ENCODE measurements at regions not wholly inside any gene's neighbourhood (a gene's known extent, or its start where the extent isn't known, plus 50 kb on each side); places are given as distances from the start of the nearest gene placed in this dataset.

DNA sequence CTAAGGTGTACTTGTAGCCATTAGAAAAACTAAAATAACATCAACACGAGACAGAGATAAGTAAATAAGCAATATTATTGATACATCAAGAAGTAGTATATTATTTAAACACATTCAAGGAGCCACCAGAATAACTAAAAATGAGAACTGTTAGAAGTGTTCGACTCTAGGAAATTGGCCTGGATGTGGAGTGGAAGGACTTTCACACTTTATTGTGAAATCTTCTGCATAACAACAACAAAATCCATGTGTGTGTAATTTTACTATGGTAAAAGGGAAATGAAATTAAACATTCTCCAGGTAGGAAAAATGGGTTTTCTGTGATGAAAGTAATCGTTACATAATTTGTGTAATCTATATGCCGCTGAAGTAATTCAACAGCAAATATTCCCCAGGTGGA, 96.3 kb upstream of the RNF152 start:
- Histone ChIP-seq H3K4me1 (ENCODE audit: control insufficient read depth, insufficient read depth, low read length) (peaks cover 1% of the 10 kb centered on the region), H3K9me3 (ENCODE audit: control insufficient read depth, low read length) (no peaks in the 10 kb centered on the region), H3K4me3 (ENCODE audit: low read length) (no peak overlapping the region), H3K27ac (ENCODE audit: low read length) (no peak overlapping the region), H3K27me3 (ENCODE audit: control insufficient read depth, insufficient read depth) (no peaks in the 10 kb centered on the region)
- DNase-seq (no peak), ATAC-seq (no peak)
- WGBS = 84% methylated on average over 4 of the region's 4 CpGs
- intact Hi-C loops (cut with DNase I) = no loop called here

DNA sequence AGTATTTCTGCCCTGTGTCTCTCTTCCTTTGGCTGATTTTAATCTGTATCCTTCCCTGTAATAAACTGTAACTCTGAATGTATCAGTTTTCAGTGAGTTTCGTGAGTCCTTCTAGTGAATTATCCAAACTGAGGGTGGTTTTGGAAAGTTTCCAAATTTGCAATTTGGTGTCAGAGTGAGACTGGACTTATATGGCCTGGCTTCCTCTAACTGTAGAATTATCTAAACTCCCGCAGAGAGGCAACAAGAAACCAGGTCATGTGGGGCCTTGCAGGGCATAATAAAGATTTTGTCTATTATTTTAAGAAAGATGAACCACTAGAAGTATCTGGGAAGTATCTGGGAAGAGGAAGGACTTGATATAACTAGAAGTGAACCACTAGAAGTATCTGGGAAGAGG, 95.3 kb upstream of the RNF152 start:
- DNase-seq (no peak), ATAC-seq (no peak)
- no peaks in the 10 kb centered on the region for H3K4me1 ChIP-seq (ENCODE audit: control insufficient read depth, insufficient read depth, low read length)
- intact Hi-C loops (cut with DNase I) = no loop called here
- 46% methylated on average over 2 of the region's 2 CpGs for WGBS
- no peak overlapping the region for H3K27ac ChIP-seq (ENCODE audit: low read length)
- no peak overlapping the region for H3K4me3 ChIP-seq (ENCODE audit: low read length)
- no peaks in the 10 kb centered on the region for H3K27me3 ChIP-seq (ENCODE audit: control insufficient read depth, insufficient read depth)
- H3K9me3 ChIP-seq (ENCODE audit: control insufficient read depth, low read length) = no peaks in the 10 kb centered on the region

DNA sequence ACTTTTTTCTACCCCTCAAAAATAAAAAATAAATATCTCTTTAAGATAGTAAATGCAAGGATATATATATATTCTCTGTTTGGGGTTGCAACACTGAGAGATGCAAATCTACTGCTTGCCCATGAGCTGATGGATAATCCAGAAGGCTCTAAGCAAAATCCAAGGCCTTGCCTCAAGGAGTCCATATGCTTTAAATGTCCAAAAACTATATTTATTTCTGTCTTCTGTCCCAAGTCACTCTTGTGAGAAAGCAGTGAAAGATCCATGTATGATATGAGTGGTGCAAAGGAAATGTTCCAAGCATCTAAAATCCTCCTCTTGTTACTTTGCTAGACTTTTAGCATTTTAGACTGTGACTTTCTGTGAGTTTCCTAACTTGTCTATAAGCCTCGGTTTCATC, 92.9 kb upstream of the RNF152 start:
- 82% methylated on average over 1 of the region's 1 CpG for WGBS
- Histone ChIP-seq H3K4me3 (ENCODE audit: low read length) (no peak overlapping the region), H3K27ac (ENCODE audit: low read length) (no peak overlapping the region), H3K27me3 (ENCODE audit: control insufficient read depth, insufficient read depth) (no peaks in the 10 kb centered on the region), H3K9me3 (ENCODE audit: control insufficient read depth, low read length) (no peaks in the 10 kb centered on the region), H3K4me1 (ENCODE audit: control insufficient read depth, insufficient read depth, low read length) (no peaks in the 10 kb centered on the region)
- DNase-seq (no peak), ATAC-seq (no peak)
- intact Hi-C loops (cut with DNase I) = no loop called here

DNA sequence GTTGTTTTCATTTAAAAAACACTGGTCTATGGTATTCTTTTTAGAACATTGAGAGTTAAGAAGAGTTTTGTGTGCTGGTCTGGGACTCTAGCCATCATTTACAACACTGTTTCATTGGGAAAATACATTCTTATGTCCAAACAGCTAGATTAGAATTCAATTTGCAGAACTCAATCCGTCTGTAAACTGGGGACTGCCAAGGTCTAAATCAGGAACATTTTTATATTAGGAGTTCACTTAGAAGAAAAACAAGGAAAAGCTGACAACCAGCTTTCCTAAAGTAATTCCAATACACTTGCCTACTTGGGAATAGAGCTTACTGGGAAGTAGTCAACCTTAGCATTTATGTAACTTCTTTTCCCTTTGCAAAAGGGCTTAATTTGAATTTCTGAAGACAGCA, 91.5 kb upstream of the RNF152 start:
- no peak overlapping the region for H3K27ac ChIP-seq (ENCODE audit: low read length)
- no peak for DNase-seq
- intact Hi-C loops (cut with DNase I) = no loop called here

DNA sequence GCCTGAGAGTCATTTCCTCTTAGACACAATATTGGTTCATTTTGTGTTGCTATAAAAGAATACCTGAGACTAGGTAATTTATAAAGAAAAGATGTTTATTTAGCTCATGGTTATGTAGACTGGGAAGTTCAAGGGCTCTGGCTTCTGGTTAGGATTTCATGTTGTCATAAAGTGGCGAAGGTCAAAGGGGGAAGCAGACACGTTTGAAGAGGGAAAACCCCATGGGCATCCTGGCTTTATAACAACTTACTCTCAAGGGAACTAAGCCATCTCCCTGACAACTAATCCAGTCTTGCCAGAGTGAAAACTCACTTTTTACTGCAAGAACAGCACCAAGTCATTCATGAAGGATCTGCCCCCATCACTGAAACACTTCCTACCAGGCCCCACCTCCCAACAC, 89.7 kb upstream of the RNF152 start:
- H3K27me3 ChIP-seq (ENCODE audit: control insufficient read depth, insufficient read depth) = no peaks in the 10 kb centered on the region
- no peaks in the 10 kb centered on the region for H3K9me3 ChIP-seq (ENCODE audit: control insufficient read depth, low read length)
- intact Hi-C loops (cut with DNase I) = no loop called here
- H3K4me1 ChIP-seq (ENCODE audit: control insufficient read depth, insufficient read depth, low read length) = no peaks in the 10 kb centered on the region
- 44% methylated on average over 2 of the region's 2 CpGs for WGBS
- ATAC-seq (no peak), DNase-seq (no peak)
- H3K27ac ChIP-seq (ENCODE audit: low read length) = no peak overlapping the region
- no peak overlapping the region for H3K4me3 ChIP-seq (ENCODE audit: low read length)

More for the DNA sequence above, 91.5 kb upstream of the RNF152 start:
- WGBS = 59% methylated on average over 1 of the region's 1 CpG
- peak in 1 of 2 donors; percentile 74 for ATAC-seq
- H3K9me3 ChIP-seq (ENCODE audit: control insufficient read depth, low read length) = no peaks in the 10 kb centered on the region
- H3K4me1 ChIP-seq (ENCODE audit: control insufficient read depth, insufficient read depth, low read length) = no peaks in the 10 kb centered on the region
- no peaks in the 10 kb centered on the region for H3K27me3 ChIP-seq (ENCODE audit: control insufficient read depth, insufficient read depth)
- H3K4me3 ChIP-seq (ENCODE audit: low read length) = no peak overlapping the region

DNA sequence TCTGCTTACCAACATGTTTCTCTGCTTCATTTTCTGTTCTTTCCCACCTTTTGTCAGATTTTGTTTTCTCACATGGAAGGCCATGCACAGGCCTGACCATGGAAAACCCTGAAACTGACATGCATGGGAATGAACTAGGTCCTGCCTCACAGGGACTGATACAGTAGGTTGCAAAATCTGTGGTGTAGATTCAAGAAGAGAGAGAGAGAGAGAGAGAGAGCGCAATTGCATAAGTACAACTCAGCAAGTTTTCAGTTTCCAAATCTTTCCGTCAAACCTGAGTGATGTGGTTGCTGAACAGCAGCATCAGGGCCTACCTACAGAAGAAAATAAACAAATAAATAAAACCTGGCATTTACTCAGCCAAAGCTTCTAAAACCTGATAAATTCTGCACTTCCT, 87.5 kb upstream of the RNF152 start:
- DNase-seq (no peak), ATAC-seq (peak; percentile 53 to 74)
- Histone ChIP-seq H3K4me1 (ENCODE audit: control insufficient read depth, insufficient read depth, low read length) (no peaks in the 10 kb centered on the region), H3K27ac (ENCODE audit: low read length) (no peak overlapping the region), H3K4me3 (ENCODE audit: low read length) (no peak overlapping the region), H3K9me3 (ENCODE audit: control insufficient read depth, low read length) (no peaks in the 10 kb centered on the region), H3K27me3 (ENCODE audit: control insufficient read depth, insufficient read depth) (no peaks in the 10 kb centered on the region)
- WGBS = 73% methylated on average over 2 of the region's 2 CpGs
- intact Hi-C loops (cut with DNase I) = no loop called here

DNA sequence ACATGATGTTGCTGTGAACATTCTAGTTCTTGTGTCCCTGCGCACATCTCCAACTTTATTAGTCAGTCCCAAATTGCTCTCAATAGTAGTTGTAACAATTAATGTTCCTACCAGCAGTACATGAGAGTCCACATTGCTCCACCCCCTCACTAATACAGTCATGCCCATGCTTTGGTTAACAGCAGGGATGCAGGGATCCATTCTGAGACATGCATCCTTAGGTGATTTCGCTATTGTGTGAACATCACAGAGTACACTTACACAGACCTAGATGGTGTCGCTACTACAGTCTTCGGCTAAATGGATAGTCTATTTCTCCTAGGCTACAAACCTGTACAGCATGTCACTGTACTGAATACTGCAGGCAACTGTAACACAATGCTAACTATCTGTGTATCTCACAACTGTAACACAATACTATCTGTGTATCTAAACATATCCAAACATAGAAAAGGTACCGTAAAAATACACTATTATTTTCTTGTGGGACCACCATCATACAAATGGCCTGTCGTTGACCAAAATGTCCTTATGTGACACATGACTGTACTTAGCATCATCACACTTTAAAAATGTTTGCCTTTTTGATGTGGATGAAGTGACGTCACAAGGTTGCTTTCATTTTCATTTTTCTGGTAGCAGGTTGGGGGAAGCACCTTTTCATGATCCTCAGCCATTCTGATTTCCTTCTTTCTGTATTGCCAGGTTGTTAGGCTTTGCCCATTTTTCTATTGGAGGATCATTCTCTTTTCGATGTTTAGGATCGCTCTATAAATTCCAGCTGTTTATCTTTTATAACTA, 82.9 kb upstream of the RNF152 start:
- intact Hi-C loops (cut with DNase I) = no loop called here
- no peak for ATAC-seq
- no peaks in the 10 kb centered on the region for H3K27me3 ChIP-seq (ENCODE audit: control insufficient read depth, insufficient read depth)
- no peaks in the 10 kb centered on the region for H3K4me1 ChIP-seq (ENCODE audit: control insufficient read depth, insufficient read depth, low read length)
- H3K9me3 ChIP-seq (ENCODE audit: control insufficient read depth, low read length) = no peaks in the 10 kb centered on the region
- DNase-seq = no peak
- H3K4me3 ChIP-seq (ENCODE audit: low read length) = no peak overlapping the region
- WGBS = 94% methylated on average over 9 of the region's 9 CpGs
- no peak overlapping the region for H3K27ac ChIP-seq (ENCODE audit: low read length)

DNA sequence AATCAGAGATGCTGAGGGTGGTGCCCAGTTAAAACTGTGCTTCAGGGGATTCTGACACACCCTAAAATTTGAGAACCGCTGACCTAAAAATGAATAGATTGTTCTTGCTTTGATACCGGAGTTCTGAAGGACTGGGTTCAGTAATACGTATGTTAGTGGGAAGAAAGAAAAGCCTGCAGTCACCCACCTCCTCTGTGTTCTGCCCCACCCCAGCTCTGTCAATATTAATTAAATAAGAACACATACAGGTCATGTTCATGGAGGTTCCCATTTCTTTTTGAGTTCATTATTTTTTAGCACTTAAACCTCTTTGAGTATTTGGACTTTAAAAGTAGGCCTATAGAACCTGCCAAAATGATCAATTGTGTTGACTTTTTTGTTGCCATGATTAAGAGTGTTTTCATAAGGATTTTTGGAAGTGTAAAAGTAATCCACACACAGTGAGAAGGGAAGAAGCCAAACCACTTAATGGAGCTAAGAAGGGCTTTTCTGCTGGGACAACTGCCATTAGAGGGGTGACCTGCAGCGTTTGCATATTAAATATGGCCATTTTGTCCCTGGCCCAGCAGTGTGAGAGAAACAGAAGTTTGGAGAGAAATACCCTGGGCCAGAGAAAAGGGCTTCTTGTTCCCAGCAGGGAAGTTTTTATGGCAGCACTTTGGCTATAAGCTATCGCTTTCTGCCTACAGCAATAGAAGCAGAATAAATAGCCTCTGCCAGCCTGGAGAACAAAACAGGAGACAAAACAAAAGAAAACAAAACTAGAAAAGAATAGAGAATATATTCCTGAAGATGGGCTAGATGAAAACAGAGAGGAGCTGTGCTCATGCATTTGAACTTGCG, 80.7 kb upstream of the RNF152 start:
- 86% methylated on average over 6 of the region's 6 CpGs for WGBS

DNA sequence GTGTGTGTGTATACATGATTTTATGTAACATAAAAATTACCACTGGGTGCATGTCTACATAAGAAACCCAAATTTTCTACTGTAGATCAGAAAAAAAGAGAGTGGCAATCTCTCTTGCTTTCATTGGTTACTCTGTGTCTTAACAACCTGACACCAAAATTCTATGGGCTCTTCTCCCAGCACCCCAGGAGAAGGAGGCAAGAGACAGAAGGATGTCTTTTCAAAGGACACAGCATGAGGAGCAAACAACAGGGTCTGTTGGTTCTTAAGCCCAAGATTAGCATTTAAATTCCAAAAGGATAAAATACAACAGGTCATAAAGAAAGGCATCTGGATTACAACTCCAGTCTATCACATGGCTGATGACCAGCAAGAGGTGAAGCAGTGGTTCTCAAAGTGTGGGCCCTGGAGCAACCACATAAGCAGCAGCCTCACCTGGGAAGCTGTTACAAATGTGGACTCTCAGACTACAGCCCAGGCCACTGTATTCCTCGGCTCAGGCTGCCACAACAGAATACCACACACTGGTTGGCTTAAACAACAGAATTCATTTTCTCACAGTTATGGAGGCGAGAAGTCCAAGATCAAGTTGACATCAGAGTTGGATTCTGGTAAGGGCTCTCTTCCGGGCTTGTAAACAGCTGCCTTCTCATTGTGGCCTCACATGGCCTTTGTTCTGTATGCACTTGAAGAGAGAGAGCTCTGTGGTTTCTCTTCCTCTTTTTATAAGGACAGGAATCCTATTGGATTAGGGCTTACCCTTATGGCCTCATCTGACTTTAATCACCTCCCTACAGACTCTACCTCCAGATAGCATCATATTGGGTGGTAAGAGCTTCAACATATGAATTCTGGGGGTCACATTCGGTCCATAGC, 79.8 kb upstream of the RNF152 start:
- 67% methylated on average over 4 of the region's 4 CpGs for WGBS
- intact Hi-C loops (cut with DNase I) = no loop called here
- H3K27me3 ChIP-seq (ENCODE audit: control insufficient read depth, insufficient read depth) = no peaks in the 10 kb centered on the region
- no peak overlapping the region for H3K4me3 ChIP-seq (ENCODE audit: low read length)
- H3K4me1 ChIP-seq (ENCODE audit: control insufficient read depth, insufficient read depth, low read length) = no peaks in the 10 kb centered on the region
- DNase-seq (no peak), ATAC-seq (no peak)
- H3K27ac ChIP-seq (ENCODE audit: low read length) = no peak overlapping the region
- H3K9me3 ChIP-seq (ENCODE audit: control insufficient read depth, low read length) = no peaks in the 10 kb centered on the region

More for the DNA sequence above, 80.7 kb upstream of the RNF152 start:
- Histone ChIP-seq H3K27ac (ENCODE audit: low read length) (no peak overlapping the region), H3K4me3 (ENCODE audit: low read length) (no peak overlapping the region), H3K4me1 (ENCODE audit: control insufficient read depth, insufficient read depth, low read length) (no peaks in the 10 kb centered on the region), H3K9me3 (ENCODE audit: control insufficient read depth, low read length) (no peaks in the 10 kb centered on the region), H3K27me3 (ENCODE audit: control insufficient read depth, insufficient read depth) (no peaks in the 10 kb centered on the region)
- ATAC-seq (no peak), DNase-seq (no peak)
- intact Hi-C loops (cut with DNase I) = no loop called here

DNA sequence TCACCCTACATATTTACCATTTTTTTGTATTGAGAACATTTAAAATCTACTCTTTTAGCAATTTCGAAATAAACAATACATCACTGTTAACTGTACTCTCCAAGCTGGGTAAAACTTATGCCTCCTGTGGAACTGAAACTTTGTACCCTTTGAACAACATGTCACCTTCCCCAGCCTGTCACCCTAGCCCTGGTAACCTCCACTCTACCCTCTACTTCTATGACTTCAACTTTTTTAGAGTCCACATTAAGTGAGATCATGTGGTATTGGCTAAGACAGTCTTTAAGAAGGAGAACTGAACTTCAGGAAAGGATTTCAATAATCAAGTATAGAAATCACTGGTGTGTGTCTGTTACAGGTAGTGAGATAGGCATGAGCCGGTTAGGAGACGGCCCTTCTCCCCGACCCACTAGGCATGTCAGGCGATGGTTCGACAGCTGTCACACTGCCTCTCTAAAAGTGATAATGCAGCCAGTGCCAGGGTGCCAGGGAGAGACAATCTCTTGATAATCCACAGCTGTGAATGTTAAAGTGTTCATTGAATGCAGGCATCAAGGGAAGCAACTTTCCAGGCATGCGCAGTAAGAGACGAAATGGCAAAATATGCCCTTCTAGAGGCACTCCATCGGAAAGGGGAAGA, 74.6 kb upstream of the RNF152 start:
- DNase-seq (no peak), ATAC-seq (no peak)
- WGBS = 82% methylated on average over 9 of the region's 9 CpGs
- no peak overlapping the region for H3K27ac ChIP-seq (ENCODE audit: low read length)
- no peak overlapping the region for H3K4me3 ChIP-seq (ENCODE audit: low read length)
- intact Hi-C loops (cut with DNase I) = loop anchor here in 1 of 4 donors (10.0 kb wide), 1 partner anchor 63 kb away; no protein-coding TSS in a partner anchor
- no peaks in the 10 kb centered on the region for H3K27me3 ChIP-seq (ENCODE audit: control insufficient read depth, insufficient read depth)
- no peaks in the 10 kb centered on the region for H3K9me3 ChIP-seq (ENCODE audit: control insufficient read depth, low read length)
- no peaks in the 10 kb centered on the region for H3K4me1 ChIP-seq (ENCODE audit: control insufficient read depth, insufficient read depth, low read length)

Measured in right cardiac atrium (tissue), 5 donors.